ENCODE measurements at regions not wholly inside any gene's neighbourhood (a gene's known extent, or its start where the extent isn't known, plus 50 kb on each side); places are given as distances from the start of the nearest gene placed in this dataset.

GRCh38 chr2:157193461-157193860 is 64.0 kb upstream of the GALNT5 start:
- TF ChIP-seq CTCF (IDR thresholded peaks at IDR 0.05; ENCODE audit: low read depth, low read length), result no peak
- no peak for TF ChIP-seq EZH2phosphoT487 (IDR thresholded peaks at IDR 0.05; ENCODE audit: low read depth)
